OCI-LY7 (cell line): ENCODE measurements at regions not wholly inside any gene's neighbourhood (a gene's known extent, or its start where the extent isn't known, plus 50 kb on each side); places are given as distances from the start of the nearest gene placed in this dataset.
"Not testable (repeated sequence)": the region's sequence is repeated elsewhere in the genome, so short reads cannot be mapped to it uniquely, and the experiment has no call there.

Experiments
- BruUV-seq: library from RNA; stranded (reverse); fragments of 400-500 nt; replicated peaks from 2 replicates; lab custom pipeline; 2021; lab: Mats Ljungman, UMichigan
- CTCF ChIA-PET: fragments of 300-600 bp; sonication (Branson Sonifier 250); formaldehyde crosslinking; loops from one replicate; lab custom pipeline; 2022; ENCODE audit warnings: antibody characterized with exemption; ENCODE audit not compliant: unreplicated experiment; lab: Charles Lee
- POLR2A ChIA-PET: fragments of 300-600 bp; sonication (Branson Sonifier 250); formaldehyde crosslinking; loops from one replicate; lab custom pipeline; 2022; ENCODE audit warnings: antibody characterized with exemption; lab: Charles Lee
- DNase-seq: peaks from one replicate; pipeline ENCODE4 v3.0.0-alpha.2; 2015; ENCODE audit warnings: low spot score
- H2AFZ ChIP-seq: fragments of 200-600 bp; sonication (generic), shearing (Covaris generic); 2 replicates; pipeline ENCODE4 v1.6.1; 2014; ENCODE audit warnings: mild to moderate bottlenecking, antibody characterized with exemption, low read length, moderate library complexity
- H3K27ac ChIP-seq: fragments of 200-600 bp; sonication (generic); 2 replicates; pipeline ENCODE4 v1.5.1; 2014; ENCODE audit warnings: mixed run types, low read depth, mild to moderate bottlenecking, moderate library complexity, low read length, inconsistent platforms; ENCODE audit not compliant: poor library complexity, severe bottlenecking
- H3K36me3 ChIP-seq: fragments of 200-600 bp; sonication (generic); 2 replicates; pipeline ENCODE4 v1.6.1; 2014; ENCODE audit warnings: mild to moderate bottlenecking, antibody characterized with exemption, low read length, moderate library complexity, mixed read lengths; ENCODE audit not compliant: insufficient read depth
- H3K4me1 ChIP-seq: fragments of 200-600 bp; sonication (generic); 2 replicates; pipeline ENCODE4 v1.5.1; 2014; ENCODE audit warnings: mild to moderate bottlenecking, low read length; ENCODE audit not compliant: insufficient read depth, poor library complexity, severe bottlenecking
- H3K4me2 ChIP-seq: fragments of 200-600 bp; sonication (generic); 2 replicates; pipeline ENCODE4 v1.6.1; 2014; ENCODE audit warnings: mild to moderate bottlenecking, low read length
- H3K4me3 ChIP-seq: fragments of 200-600 bp; sonication (generic); 2 replicates; pipeline ENCODE4 v1.5.1; 2014; ENCODE audit warnings: mild to moderate bottlenecking, low read depth, low read length; ENCODE audit not compliant: poor library complexity, severe bottlenecking
- H3K79me2 ChIP-seq: fragments of 200-600 bp; sonication (generic); 2 replicates; pipeline ENCODE4 v1.6.1; 2016; ENCODE audit warnings: low read depth, mild to moderate bottlenecking, low read length, moderate library complexity, mixed read lengths; ENCODE audit not compliant: insufficient read depth
- H3K9me2 ChIP-seq: fragments of 200-600 bp; sonication (generic); 2 replicates; pipeline ENCODE4 v1.6.1; 2016; ENCODE audit warnings: mild to moderate bottlenecking, low read length, mixed read lengths; ENCODE audit not compliant: insufficient read depth
- H3K9me3 ChIP-seq: fragments of 200-600 bp; sonication (generic); 2 replicates; pipeline ENCODE4 v1.6.1; 2014; ENCODE audit warnings: mild to moderate bottlenecking, mixed run types, low read length, mixed read lengths
- H4K20me1 ChIP-seq: fragments of 200-600 bp; sonication (generic); 2 replicates; pipeline ENCODE4 v1.6.1; 2014; ENCODE audit warnings: mild to moderate bottlenecking, antibody characterized with exemption, low read length, moderate library complexity, mixed read lengths; ENCODE audit not compliant: insufficient read depth
- EZH2phosphoT487 ChIP-seq: fragments of 200-600 bp; sonication (generic); IDR thresholded peaks from 2 replicates; pipeline ENCODE4 v1.6.1; 2018; ENCODE audit warnings: low read depth, borderline replicate concordance, mild to moderate bottlenecking, mixed run types, antibody characterized with exemption, low read length, moderate library complexity, mixed read lengths
- intact Hi-C: fragments of 100-400 bp; cut with micrococcal nuclease; formaldehyde crosslinking; loops from one replicate; pipeline ENCODE4 v1.10.0; 2022; ENCODE audit not compliant: unreplicated experiment
- TF ChIP-seq, protein P1 (sequence below): fragments of 200-600 bp; sonication (generic); conservative IDR thresholded peaks from 2 replicates; pipeline ENCODE4 v1.5.1; 2014; ENCODE audit warnings: mild to moderate bottlenecking, antibody characterized with exemption, low read length, moderate library complexity, mixed read lengths

DNA sequence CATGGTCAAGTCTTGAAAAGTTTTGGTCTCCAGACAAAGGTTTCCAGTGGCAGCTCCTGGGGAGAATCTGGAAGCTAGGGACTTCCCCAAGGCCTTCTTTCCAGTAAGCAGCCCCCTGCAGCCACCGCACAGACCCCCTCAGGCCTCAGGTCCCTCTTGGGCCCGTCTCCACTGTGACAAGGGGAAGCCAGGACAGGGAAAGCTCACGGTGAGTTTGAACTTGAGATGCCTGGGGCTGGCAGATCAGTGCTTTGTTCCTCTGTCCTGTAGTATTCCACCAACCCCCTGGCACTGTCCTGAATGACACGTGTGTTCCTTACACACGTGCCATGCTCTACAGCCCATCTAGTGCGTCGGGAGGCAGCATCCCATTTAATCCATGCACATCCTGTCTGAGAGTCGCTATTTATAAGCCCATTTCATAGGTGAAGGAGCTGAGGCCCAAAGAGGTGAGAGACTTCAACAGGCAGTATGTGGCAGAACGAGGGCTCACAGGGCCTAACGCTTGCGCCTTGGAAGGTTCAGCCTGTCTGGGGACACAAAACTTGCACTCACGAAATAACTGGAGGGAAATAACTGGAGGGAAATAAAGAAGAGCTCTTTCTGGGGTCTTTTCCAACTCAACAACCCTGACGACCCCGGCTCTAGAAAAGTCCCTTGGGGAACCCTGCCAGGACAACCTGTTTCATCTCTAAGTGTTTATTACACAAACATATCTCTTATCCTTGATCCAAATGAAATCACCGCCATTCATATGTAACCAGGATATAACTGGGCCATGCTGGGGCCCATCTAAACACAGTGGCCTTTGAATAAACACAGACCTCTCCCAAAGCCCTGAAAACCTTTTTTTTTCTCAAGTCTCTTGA, 123.0 kb downstream of the BANF2 start:
- Histone ChIP-seq H3K79me2 (no peaks in the 10 kb centered on the region), H3K36me3 (no peaks in the 10 kb centered on the region), H3K4me2 (no peak overlapping the region), H3K4me1 (peaks cover 5% of the 10 kb centered on the region), H4K20me1 (no peaks in the 10 kb centered on the region), H3K4me3 (no peak overlapping the region), H3K9me2 (no peaks in the 10 kb centered on the region), H3K9me3 (no peaks in the 10 kb centered on the region), H2AFZ (no peak overlapping the region), H3K27ac (no peak overlapping the region)
- CTCF ChIA-PET = interaction anchor here (0.6 kb wide), 1 partner anchor 319 kb away, joined by 5 read pairs; no protein-coding TSS in a partner anchor
- DNase-seq = no peak
- TF ChIP-seq, protein P1, sequence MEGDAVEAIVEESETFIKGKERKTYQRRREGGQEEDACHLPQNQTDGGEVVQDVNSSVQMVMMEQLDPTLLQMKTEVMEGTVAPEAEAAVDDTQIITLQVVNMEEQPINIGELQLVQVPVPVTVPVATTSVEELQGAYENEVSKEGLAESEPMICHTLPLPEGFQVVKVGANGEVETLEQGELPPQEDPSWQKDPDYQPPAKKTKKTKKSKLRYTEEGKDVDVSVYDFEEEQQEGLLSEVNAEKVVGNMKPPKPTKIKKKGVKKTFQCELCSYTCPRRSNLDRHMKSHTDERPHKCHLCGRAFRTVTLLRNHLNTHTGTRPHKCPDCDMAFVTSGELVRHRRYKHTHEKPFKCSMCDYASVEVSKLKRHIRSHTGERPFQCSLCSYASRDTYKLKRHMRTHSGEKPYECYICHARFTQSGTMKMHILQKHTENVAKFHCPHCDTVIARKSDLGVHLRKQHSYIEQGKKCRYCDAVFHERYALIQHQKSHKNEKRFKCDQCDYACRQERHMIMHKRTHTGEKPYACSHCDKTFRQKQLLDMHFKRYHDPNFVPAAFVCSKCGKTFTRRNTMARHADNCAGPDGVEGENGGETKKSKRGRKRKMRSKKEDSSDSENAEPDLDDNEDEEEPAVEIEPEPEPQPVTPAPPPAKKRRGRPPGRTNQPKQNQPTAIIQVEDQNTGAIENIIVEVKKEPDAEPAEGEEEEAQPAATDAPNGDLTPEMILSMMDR = no peak
- no peak for TF ChIP-seq EZH2phosphoT487
- intact Hi-C loops = no loop called here
- BruUV-seq = no TSS peak
- POLR2A ChIA-PET = interaction anchor here (0.7 to 1.8 kb wide), 4 partner anchors 10 to 252 kb away, joined by 3 to 5 read pairs (median 3); no protein-coding TSS in a partner anchor

DNA sequence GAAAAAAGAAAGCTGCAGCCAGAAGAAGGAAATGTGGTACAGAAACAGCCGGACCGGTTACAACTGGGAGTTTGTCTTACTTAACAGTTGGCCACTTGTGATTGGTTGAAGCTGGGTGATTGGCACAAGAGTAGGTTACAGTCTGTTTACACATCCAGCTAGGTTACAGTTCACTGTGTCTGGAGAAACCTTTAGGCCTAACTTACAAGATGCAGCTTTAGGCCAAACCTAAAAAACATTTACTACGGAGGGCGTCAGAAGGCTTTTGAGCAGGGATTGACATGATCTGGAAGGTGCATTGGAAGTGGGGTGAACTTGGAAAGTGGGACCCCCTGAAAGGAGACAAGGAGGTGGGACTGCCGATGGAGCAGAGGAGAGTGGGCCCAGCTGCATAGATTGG, 122.3 kb downstream of the BANF2 start:
- POLR2A ChIA-PET = interaction anchor here (0.7 kb wide), 1 partner anchor 14 kb away, joined by 3 read pairs; no protein-coding TSS in a partner anchor

DNA sequence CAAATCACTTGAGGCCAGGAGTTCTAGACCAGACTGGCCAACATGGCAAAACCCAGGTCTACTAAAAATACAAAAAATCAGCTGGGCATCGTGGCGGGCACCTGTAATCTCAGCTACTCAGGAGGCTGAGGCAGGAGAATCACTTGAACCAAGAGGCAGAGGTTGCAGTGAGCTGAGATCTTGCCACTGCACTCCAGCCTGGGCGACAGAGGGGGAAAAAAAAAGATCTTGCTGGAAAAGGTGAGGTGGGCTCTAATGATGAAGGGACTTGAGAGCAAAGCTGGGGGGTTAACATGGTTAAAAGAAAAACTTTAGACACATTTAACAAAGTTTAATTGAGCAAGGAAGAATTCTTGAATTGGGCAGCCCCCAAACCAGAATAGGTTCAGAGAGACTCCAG, 121.8 kb downstream of the BANF2 start:
- H3K9me3 ChIP-seq, BruUV-seq, H3K9me2 ChIP-seq, intact Hi-C loops, DNase-seq, H4K20me1 ChIP-seq, H3K4me1 ChIP-seq, H3K4me3 ChIP-seq, H3K4me2 ChIP-seq, POLR2A ChIA-PET, H3K27ac ChIP-seq, H2AFZ ChIP-seq, H3K36me3 ChIP-seq, H3K79me2 ChIP-seq: not testable (repeated sequence)
- CTCF ChIA-PET = interaction anchor here (0.6 kb wide), 1 partner anchor 148 kb away, joined by 3 read pairs; no protein-coding TSS in a partner anchor

More for the DNA sequence above, 122.3 kb downstream of the BANF2 start:
- no peak for TF ChIP-seq EZH2phosphoT487
- intact Hi-C loops = no loop called here
- H3K4me1 ChIP-seq = peaks cover 5% of the 10 kb centered on the region
- no peak overlapping the region for H3K27ac ChIP-seq
- no peaks in the 10 kb centered on the region for H3K36me3 ChIP-seq
- DNase-seq = peak; percentile 30
- H3K79me2 ChIP-seq = no peaks in the 10 kb centered on the region
- no peaks in the 10 kb centered on the region for H3K9me3 ChIP-seq
- H3K4me3 ChIP-seq = no peak overlapping the region
- CTCF ChIA-PET = interaction anchor here (0.6 kb wide), 1 partner anchor 147 kb away, joined by 3 read pairs; no protein-coding TSS in a partner anchor
- no peak overlapping the region for H2AFZ ChIP-seq
- no peak overlapping the region for H3K4me2 ChIP-seq
- no TSS peak for BruUV-seq
- H3K9me2 ChIP-seq = no peaks in the 10 kb centered on the region
- H4K20me1 ChIP-seq = no peaks in the 10 kb centered on the region
